ENCODE measurements at regions not wholly inside any gene's neighbourhood (a gene's known extent, or its start where the extent isn't known, plus 50 kb on each side); places are given as distances from the start of the nearest gene placed in this dataset.

DNA sequence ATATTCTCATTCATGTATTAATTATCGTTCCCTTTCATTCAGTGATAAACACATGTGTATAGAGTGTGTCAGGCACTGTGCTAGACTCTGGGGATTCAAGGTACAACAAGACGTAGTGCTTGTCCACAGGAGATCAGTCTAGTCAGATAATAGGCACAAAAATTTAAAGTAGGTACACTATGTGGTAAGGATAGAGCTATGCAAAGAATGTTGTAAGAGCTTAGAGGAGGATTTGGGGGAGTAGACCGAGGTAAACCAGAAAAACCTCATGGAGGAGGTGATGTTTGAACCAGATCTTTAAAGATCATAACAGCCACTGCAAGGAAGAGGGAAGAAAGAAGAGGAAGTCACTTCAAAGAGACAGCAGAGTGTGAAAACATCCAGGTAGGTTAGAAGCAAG, 256.9 kb upstream of the DDX18 start:
- DNase-seq, result no peak

DNA sequence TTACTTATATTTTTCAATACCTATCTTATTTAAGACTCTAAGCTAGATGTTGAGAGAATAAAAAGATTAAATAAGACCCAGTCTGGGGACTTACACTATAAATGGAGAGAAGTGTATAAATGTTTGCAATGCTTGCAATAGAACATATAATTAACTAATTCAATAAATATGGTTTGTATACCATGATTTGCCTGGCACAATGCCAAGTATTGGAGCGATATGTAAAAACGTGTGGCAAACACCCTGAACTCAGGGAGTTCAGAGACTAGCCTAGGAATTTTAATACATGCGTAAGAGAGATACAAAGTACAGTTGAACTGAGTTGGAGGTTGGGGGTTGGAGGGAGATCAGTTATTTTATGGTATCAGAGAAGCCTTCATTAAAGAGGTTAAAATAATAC, 251.8 kb upstream of the DDX18 start:
- DNase-seq, result no peak

DNA sequence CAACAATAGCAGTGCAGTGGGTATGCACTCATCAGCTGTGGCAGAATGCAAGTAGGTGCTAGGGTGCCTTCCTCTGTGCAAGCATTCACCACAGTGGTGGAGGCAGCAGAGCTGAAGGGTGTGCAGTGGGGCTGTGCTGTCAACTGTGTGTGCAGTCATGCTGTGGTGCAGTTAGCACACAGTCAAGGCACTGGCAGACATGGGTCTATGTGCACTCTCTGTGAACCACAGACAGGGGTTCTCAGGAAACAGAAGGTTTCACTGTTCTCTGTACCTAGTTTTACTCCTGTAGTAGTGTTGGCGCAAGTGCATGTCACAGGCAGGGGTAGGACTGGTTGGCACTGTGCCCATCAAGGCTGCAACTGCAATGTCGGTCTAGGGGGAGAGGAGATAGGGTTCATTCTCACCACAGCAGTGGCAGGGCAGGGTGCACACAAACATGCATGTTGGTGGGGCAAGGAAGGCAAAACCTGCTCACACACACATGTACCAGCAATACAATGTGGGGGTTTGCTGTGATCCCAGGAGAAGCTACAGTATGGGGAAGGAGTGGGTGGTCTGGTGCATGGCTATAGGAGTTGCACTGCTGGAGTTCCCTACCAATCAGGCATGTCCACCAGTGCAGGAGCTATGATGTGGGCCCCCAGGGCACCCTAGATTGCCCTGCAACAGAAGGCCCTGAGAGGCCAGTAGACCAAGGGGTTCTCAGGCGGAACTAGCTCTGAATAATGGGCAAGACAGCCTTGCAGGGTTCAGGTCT, 242.7 kb upstream of the DDX18 start:
- no peak for DNase-seq

DNA sequence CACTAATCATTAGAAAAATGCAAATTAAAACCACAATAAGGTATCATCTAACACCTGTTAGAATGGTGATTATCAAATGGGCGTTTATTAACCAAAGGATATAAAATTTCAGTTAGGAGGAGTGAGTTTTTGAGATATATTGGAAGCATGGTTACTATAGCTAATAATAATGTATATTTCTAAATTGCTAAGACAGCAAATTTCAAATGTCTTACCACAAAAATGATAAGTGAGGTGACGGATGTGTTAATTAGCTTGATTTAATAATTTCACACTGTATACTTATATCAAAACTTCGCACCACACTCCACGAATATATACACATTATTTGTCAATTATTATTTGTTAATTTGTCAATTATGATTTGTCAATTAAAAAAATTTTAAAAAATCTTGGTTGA, 227.2 kb upstream of the DDX18 start:
- DNase-seq, result no peak

DNA sequence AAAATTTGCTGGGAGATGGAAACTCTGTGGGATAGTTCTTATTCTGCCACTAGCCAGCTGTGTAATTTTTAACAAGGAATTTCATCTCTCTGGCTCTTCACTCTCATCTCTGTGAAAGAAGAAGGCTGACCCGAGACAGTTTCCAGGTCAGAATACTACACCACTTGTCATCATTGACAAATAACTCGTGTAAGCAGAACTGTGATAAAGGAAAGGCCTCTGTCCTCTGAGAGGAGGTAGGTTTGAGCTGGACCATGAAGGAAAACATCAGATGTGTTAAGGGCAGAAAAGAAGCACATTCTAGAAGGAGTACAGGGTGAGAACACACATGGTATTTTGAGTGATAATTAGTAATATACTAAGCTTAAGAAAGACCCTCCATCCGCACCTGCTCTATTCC, 211.4 kb upstream of the DDX18 start:
- DNase-seq, result no peak

DNA sequence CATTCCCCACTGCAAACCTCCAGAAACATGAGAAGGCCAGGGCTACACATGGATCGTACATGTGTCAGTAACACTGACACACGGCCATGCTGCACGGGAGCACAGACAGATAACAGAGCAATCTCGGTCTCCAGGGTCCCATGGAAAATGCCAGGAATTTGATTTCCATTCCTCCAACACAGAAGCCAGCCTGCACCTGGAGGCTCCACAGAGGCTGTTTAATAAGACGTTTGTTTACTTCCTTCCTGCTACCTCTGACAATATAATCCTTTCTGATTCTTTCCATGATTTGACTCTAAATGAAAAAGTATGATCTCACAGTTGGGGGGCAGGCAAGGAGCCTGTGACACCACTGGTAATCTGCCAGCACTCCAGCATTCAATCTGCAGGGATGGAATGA, 210.9 kb upstream of the DDX18 start:
- no peak for DNase-seq

DNA sequence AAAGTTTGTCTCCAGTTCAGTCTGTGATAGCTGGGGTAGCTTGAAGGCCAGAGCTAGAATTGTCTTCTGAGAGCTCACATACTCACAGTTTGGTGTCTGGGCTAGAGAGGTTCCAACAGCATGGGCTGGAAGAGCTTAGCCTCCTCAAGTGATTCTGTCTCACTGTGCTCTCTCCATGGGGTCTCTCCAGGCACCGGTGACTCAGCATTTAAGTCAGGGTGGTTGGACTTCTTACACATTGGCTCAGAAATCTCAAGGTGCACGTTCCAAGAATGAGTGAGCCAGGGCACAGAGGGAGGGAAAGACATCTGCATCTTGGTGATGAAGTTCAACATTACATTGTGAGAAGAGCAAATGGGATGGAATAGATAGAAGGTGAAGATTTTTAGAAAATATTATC, 207.3 kb upstream of the DDX18 start:
- DNase-seq, result no peak

DNA sequence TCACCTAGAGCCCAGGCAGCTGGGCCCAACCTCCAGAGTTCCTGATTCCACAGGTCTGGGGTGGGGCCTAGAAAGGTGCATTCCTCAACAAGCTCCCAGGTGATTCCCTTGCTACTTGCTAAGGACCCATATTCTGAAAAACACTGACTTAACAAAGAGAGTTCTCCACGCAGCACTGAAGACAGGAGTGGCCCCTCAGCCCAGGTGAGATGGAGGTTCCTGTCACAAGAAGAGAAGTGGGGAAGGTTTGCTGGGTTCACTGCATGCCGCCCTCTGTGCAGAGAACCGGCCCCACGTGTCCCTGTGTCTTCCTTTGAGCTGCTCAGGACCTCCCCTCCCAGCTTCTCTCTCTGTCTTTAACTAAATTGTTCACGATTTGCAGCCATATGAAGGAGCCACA, 201.4 kb upstream of the DDX18 start:
- no peak for DNase-seq

DNA sequence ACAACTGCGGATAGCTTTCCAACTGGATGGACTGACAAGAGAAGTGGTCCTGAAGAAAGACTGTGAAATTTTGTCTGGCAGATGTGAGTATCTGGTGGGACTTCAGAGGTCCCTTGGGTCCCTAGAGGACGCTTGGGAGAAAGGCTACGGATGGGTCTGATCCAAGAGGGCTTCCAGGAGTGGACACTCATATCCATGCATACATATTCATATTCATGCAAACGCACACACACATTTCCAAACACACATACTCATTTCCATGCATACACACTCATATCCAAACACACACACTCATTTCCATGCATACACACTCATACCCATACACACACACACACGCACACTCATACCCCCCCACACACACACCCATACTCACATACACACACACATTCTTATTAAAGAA, 200.2 kb upstream of the DDX18 start:
- no peak for DNase-seq

DNA sequence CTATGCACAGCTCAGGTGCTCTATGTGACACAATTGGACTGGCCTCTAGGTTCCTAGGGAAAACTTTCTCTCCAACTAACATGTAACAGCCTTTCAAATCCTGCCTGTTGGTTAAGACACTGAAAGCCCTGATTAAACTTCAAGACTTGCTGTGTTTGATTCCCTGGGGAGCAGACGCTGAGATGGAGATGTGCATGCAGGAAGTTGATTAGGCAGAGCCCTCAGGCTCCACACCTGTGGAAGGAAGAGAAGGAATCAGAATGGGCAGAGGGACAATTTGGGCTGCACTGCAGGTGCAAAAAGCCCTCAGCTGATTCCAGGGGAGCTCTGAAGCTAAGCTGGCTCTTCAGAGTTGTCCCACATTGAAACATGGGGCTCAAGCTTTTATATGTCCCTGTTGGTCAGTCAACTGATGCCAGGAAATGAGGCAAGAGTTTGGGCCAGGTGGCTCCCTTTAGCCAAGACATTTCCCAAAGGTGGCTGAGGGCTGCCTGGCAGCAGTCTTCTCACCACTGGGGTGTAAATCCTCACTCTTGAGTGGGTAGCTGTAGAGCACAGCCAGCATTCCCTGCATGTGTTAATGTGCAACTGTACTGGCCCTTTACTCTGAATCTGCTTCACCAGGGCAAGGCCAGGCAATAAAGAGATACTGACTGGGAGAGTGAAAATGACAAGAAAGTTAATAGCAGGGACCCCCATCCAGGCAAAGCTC, 199.5 kb upstream of the DDX18 start:
- no peak for DNase-seq

DNA sequence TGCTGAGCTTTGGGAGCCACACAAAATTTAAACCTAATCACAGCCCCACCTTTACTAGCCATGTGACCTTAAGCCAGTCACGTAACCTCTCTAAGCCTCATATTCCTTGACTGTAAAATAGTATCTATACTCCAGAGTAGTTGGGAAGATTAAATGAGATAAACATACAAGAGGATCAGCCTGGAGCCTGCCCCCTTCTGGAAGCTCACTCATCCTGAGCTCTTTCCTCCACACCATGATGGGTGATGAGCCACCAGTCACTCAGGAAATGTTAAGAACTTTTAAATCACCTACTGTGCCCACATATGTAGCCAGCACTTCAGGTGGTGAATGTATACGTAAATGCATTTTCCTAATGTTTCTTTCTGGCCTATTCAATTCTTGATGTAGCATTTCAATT, 195.9 kb upstream of the DDX18 start:
- no peak for DNase-seq

DNA sequence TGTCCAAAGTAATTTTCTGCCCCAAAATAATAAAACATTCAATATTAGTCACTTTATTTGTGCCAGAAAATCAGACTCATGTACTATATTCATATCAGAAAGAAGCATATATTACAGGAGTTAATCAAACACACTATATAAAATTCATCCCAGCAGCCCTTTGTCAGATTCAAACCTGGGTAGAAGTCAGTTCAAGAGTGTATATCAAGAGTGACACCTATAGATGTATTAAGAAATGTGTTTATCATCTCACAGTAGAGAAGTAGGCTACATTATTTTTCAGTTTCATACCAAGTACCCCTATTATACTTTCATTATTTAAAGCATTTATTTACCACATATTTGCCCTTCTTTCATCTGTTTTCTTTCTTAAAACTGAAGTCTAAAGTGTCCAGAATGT, 193.2 kb upstream of the DDX18 start:
- DNase-seq, result no peak

DNA sequence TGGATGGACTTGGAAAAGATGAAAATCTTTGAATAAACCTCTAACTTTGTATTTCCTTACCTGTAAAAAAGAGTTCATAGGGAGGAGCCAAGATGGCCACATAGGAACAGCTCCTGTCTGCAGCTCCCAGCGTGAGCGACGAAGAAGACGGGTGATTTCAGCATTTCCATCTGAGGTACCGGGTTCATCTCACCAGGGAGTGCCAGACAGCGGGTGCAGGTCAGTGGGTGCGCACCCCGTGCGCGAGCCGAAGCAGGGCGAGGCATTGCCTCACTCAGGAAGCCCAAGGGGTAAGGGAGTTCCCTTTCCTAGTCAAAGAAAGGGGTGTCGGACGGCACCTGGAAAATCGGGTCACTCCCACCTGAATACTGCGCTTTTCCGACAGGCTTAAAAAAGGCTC, 191.3 kb upstream of the DDX18 start:
- peak; percentile 15 for DNase-seq

DNA sequence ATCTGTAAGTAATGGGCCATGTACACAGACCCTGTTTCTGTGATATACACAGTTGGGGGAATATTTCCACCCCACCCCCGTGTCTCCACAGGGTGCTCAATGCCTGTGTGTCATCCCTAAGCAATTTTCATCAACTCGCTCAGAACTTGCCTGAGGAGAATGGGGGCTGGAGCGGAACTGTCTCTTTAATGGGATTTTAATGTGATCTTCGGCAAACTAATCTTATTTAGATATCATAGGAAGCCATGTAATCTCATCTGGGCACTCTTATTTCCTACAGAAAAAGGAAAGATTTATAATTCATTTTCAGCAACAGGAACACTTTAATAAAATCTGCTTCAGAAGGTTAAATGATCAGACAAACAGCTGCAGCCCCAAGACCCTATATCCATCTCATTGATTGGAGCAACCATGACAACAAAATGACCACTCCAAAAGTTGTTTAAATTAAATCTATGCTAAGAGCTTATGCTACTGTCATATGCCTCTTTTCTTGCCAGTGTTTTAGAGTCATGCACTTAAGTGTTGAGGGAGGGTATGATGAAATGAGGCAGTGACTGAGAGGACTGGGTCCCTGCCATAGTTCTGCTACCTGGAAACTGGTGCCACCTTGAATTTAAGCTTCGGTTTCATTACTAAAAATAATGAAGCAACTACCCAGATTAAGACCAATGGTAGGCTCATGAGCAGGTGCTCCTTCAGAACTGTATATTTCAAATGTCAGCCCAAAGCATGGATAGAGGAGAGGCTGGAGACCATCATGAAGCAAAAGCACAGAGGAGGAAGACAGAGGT, 183.1 kb upstream of the DDX18 start:
- peak; percentile 53 for DNase-seq

DNA sequence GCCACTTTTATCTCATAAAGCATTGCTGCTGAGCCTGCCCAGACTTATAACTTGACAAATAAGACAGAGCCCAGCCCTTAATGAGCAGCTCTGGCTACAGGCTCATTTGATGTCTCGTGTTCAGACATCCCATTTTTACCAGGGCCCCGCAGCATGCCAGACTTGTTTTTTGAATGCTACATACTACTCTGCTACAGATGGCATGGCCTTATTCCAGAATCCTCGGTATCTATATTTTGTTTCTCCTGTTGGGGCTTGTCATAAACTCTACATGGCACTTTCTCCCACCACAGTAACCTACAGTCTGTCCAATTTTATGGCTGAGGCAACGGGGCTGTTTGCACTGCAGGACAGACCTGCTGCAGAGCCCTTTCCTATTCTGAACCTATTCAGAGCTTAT, 179.0 kb upstream of the DDX18 start:
- no peak for DNase-seq

DNA sequence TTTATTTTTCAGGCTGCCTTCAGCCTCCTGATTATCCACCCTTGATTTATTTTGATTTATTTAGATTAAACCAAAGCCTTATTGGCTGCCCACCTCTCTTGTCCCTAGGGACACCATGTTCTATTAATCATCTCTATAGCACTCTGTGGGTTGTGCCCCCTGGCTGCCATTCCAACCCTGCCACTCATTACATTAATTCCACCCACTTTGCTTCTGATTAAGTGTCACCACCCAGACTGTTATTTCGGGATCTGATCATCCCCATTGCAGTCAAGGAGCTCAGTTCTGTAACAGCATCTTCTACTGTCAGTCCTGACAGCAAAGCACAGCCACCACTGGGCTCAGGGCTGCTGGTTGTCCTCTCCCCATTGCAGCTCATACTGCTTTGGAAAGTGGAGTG, 175.1 kb upstream of the DDX18 start:
- no peak for DNase-seq

DNA sequence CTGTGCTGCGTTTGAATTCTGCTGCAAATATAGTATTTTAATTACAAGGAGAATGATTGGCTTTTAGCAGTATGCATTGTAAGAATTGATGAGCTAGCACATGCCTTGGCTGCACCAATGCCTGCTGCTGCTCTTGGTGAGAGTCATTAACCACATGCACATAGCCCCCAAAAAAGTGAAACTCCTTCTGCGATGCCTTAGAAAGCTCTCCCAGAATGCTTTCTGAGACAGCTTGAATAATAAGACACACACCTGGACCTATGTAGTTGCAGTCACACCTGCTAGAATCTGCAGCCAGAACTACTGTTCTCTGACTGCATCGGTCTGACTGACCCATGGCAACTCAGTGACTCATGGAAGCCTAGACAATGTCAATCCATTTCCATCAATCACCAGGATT, 170.1 kb upstream of the DDX18 start:
- no peak for DNase-seq

DNA sequence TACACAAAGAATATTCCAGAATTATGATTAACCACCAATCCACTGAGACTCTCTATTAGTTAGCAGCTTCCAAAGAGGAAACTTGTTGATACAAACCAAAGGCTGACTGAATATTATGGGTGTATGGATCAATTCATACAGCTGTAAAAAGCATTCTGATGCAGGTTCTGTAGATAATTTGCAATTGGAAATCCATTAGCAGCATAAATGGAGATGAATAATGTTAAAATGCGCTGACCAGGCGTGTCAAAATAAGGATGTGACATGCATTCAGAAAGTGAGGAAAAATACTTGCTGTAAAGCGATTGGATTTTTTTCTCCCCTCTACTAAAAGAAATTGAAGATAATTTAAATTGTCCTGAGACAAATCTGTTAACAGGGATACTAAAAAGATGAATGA, 169.0 kb upstream of the DDX18 start:
- no peak for DNase-seq

DNA sequence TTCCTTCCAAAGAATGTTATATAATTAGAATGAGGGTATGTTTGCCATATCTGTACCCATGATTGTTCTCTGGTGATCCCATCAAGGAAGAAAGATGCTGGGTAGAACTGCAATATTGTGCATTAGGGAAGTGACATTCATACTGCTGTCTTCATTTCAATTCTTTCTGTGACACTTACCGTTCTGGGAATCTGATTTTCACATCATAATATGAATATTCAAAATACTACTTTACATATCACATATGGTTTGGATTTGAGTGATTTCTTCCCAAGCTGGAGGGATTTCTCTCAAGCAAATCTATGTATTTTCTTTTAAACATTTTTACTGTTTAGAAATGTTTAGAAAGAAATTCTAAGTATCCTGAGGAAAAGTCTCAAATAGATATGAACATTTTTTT, 168.4 kb upstream of the DDX18 start:
- DNase-seq, result no peak

DNA sequence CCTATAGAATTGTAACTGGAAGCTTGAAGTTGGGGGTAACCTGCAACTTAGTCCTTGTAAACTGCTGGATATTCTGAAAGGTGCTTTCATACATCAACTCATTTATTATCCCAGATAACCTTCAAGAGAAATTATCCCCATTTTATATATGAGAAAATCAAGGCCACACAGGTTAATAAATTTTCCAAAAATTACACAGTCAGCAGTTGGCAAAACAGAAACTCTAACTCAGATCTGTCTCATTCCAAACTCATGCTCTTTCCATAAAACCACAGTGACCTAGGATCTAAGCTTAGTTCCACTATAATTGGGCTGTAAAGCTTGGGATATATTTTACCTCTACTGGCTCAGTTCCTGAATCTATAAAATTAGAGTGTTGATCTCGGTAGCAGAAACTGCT, 167.6 kb upstream of the DDX18 start:
- no peak for DNase-seq

DNA sequence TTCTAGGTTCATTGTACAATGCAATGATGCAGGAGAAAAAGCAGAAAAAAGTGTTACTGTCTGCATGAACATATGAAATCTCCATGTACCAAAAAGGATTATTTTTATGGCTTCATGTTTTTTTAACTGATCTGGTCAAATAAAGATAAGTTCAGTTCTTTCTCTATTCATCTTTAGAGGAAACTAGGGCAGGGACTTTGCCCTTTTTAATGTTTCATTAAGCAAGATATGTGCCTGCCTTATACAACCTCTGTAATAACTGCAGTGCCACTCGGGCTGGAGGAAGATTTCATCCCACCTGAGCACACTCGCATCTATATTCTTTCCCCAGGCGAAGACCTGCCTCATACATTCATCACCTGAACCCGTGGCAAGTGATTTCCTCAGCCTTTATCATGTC, 157.9 kb upstream of the DDX18 start:
- DNase-seq, result no peak

DNA sequence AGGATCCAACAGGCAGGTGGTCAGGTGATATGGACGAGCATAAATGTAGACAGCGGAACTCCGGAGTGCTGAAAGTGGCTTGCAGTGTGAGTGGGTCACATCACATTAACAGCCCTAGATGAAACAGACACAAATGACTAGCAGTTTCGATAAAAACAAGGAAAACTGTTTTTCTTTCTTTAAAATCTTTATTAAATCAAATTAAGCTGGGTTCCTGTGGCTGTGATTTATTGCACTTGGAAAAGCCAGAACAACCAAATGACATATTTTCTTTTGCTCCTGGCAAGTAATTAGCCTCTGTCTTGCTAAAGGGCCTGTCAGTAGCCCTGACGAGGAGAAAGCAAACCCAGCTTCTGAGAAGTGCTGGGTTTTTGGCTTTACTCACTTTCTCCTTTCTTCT, 152.9 kb upstream of the DDX18 start:
- DNase-seq, result no peak

DNA sequence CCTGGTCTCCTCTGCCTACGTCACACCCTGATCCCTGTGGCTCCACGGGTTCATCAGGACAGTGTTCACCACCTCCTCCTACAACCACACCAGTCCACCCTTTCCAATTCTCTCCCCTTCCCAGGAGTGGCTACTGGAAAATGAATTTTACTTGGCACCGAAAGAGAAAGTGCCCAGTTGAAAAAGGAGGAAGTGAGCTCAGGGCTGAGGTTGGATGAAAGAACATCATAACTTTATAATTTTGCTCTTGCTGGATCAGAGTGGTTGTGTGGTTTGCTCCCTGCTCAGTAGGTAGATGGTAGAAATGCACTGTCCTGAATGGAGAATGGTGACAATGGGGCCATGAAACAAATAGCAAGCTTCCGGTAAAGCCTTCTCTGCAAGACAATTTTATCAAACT, 140.3 kb upstream of the DDX18 start:
- DNase-seq, result no peak

DNA sequence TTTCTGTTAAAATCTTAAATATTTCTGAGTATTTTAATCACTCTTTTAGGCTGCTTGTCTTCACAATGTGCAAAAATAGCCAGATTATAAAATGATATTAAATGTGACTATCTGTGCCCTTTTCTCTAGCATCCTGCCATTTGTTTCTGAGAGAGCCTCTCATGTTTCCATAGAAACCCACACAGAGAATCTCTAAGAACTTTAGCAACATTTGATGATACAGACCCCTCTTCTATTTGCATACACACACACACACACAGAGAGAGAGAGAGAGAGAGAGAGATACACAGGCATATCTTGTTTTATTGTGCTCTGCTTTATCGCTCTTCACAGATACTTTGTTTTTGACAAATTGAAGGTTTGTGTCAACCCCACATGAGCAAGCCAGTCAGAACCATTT, 134.5 kb upstream of the DDX18 start:
- no peak for DNase-seq
